TTC549 (cell line): ENCODE measurements at regions not wholly inside any gene's neighbourhood (a gene's known extent, or its start where the extent isn't known, plus 50 kb on each side); places are given as distances from the start of the nearest gene placed in this dataset.
"Not testable (repeated sequence)": the region's sequence is repeated elsewhere in the genome, so short reads cannot be mapped to it uniquely, and the experiment has no call there.

Source experiments
- FAIRE-seq: peaks from 2 replicates; lab custom pipeline; 2012; peaks lifted over from hg19 to GRCh38; lab: Jason Lieb, UNC

GRCh38 chr17:30584810-30585209 lies 107.6 kb downstream of the GOSR1 start:
- FAIRE-seq: no peak

GRCh38 chr17:30580916-30581315 lies 103.7 kb downstream of the GOSR1 start:
- no peak for FAIRE-seq

GRCh38 chr17:30579610-30580315 lies 102.6 kb downstream of the GOSR1 start:
- no peak for FAIRE-seq

DNA sequence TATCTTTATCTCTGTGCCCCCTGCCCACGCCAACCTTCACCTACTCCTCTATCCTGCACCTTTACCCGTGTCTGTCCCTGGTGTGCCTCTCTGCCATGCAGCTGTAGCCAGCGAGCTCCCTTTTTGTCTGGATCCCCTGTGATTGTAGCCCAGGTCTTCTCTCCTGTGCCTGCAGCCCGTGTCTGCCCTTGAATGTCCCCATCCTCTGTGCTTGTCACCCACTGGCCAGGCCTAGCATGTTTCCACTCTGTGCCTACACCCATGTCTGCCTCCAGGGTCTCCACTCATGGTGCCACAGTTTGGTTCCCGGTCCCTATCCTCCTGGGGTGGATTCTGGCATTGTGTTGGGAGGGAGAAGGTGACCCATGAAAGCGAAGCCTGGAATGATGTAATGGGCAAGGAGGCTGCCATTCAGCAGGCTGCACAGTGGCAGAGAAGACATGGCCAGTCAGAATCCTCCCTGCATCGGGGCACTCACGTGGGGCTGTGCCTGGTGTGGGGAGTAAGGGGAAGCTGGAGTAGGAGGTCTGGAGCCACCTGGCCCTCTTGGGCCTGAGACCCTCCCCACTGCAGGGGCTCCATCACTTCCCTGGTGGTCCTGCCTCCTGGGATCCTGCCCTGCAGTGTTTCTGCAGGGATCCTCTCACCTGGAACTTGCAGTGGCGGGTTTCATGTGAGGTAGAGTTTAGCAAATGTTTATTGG lies 101.0 kb downstream of the GOSR1 start:
- not testable (repeated sequence) for FAIRE-seq
